Activated naive CD8-positive, alpha-beta T cell treated with anti-CD3 and anti-CD28 coated beads, Interleukin-2, amount 50 U/mL, for 24 hours (primary cell): ENCODE measurements at regions not wholly inside any gene's neighbourhood (a gene's known extent, or its start where the extent isn't known, plus 50 kb on each side); places are given as distances from the start of the nearest gene placed in this dataset.

Experiments used
- ATAC-seq: fragments of 150-1000 bp; cut with Tn5 transposase; one replicate; pipeline ENCODE4 v1.10.0; 2021
- DNase-seq: peaks from one replicate; pipeline ENCODE4 v3.0.0; 2021
- H3K27ac Mint-ChIP-seq: one replicate; pipeline ENCODE4 v1.8.0; 2021; ENCODE audit warnings: mild to moderate bottlenecking, mixed read lengths
- H3K27me3 Mint-ChIP-seq: one replicate; pipeline ENCODE4 v1.8.0; 2021; ENCODE audit warnings: mixed read lengths
- H3K36me3 Mint-ChIP-seq: one replicate; pipeline ENCODE4 v1.8.0; 2021; ENCODE audit warnings: low read depth, mixed read lengths
- H3K4me1 Mint-ChIP-seq: one replicate; pipeline ENCODE4 v1.8.0; 2021; ENCODE audit warnings: mixed read lengths
- H3K4me3 Mint-ChIP-seq: one replicate; pipeline ENCODE4 v1.8.0; 2021; ENCODE audit warnings: mild to moderate bottlenecking, moderate library complexity, mixed read lengths
- H3K9me3 Mint-ChIP-seq: one replicate; pipeline ENCODE4 v1.8.0; 2021; ENCODE audit warnings: mixed read lengths

- no peak overlapping the region for H3K27ac Mint-ChIP-seq
- H3K27me3 Mint-ChIP-seq, result peaks cover 59% of the 10 kb centered on the region
- ATAC-seq (no peak), DNase-seq (no peak)
- H3K36me3 Mint-ChIP-seq, result no peaks in the 10 kb centered on the region
- no peaks in the 10 kb centered on the region for H3K9me3 Mint-ChIP-seq
- H3K4me3 Mint-ChIP-seq, result no peak overlapping the region
- peaks cover 6% of the 10 kb centered on the region for H3K4me1 Mint-ChIP-seq
Measured at GRCh38 chr16:85171004-85171758, 58.9 kb upstream of the CIBAR2 start.

GRCh38 chr16:85171759-85172454, 59.6 kb upstream of the CIBAR2 start:
- H3K9me3 Mint-ChIP-seq, result no peaks in the 10 kb centered on the region
- no peak for DNase-seq
- peaks cover 6% of the 10 kb centered on the region for H3K4me1 Mint-ChIP-seq
- ATAC-seq, result no peak
- peaks cover 62% of the 10 kb centered on the region for H3K27me3 Mint-ChIP-seq
- H3K36me3 Mint-ChIP-seq, result no peaks in the 10 kb centered on the region
- H3K4me3 Mint-ChIP-seq, result no peak overlapping the region
- H3K27ac Mint-ChIP-seq, result no peak overlapping the region

- DNase-seq, result no peak
- Mint-ChIP-seq H3K27me3 (peaks cover 67% of the 10 kb centered on the region), H3K27ac (no peak overlapping the region), H3K4me1 (peaks cover 6% of the 10 kb centered on the region), H3K4me3 (no peak overlapping the region), H3K9me3 (no peaks in the 10 kb centered on the region), H3K36me3 (no peaks in the 10 kb centered on the region)
- no peak for ATAC-seq
Measured at GRCh38 chr16:85172455-85173145, 60.3 kb upstream of the CIBAR2 start.

GRCh38 chr16:85173146-85173980, 61.1 kb upstream of the CIBAR2 start:
- DNase-seq (no peak), ATAC-seq (no peak)
- Mint-ChIP-seq H3K9me3 (no peaks in the 10 kb centered on the region), H3K4me1 (peaks cover 6% of the 10 kb centered on the region), H3K27ac (no peak overlapping the region), H3K4me3 (no peak overlapping the region), H3K36me3 (no peaks in the 10 kb centered on the region), H3K27me3 (peaks cover 60% of the 10 kb centered on the region)

GRCh38 chr16:85173981-85174751, 61.9 kb upstream of the CIBAR2 start:
- DNase-seq (no peak), ATAC-seq (no peak)
- Mint-ChIP-seq H3K4me3 (no peak overlapping the region), H3K27me3 (peaks cover 56% of the 10 kb centered on the region), H3K36me3 (no peaks in the 10 kb centered on the region), H3K27ac (no peak overlapping the region), H3K4me1 (peaks cover 6% of the 10 kb centered on the region), H3K9me3 (no peaks in the 10 kb centered on the region)

GRCh38 chr16:85174871-85175723, 62.8 kb upstream of the CIBAR2 start:
- Mint-ChIP-seq H3K9me3 (no peaks in the 10 kb centered on the region), H3K27me3 (peaks cover 56% of the 10 kb centered on the region), H3K4me1 (peaks cover 6% of the 10 kb centered on the region), H3K36me3 (no peaks in the 10 kb centered on the region), H3K4me3 (no peak overlapping the region), H3K27ac (no peak overlapping the region)
- DNase-seq (no peak), ATAC-seq (no peak)

- no peak overlapping the region for H3K27ac Mint-ChIP-seq
- H3K27me3 Mint-ChIP-seq, result peaks cover 54% of the 10 kb centered on the region
- H3K4me3 Mint-ChIP-seq, result no peak overlapping the region
- no peak for DNase-seq
- H3K9me3 Mint-ChIP-seq, result no peaks in the 10 kb centered on the region
- ATAC-seq, result no peak
- no peaks in the 10 kb centered on the region for H3K36me3 Mint-ChIP-seq
- H3K4me1 Mint-ChIP-seq, result peaks cover 6% of the 10 kb centered on the region
Measured at GRCh38 chr16:85175724-85176233, 63.5 kb upstream of the CIBAR2 start.

GRCh38 chr16:85176541-85177447, 64.5 kb upstream of the CIBAR2 start:
- H3K36me3 Mint-ChIP-seq, result no peaks in the 10 kb centered on the region
- H3K27me3 Mint-ChIP-seq, result peaks cover 47% of the 10 kb centered on the region
- peaks cover 6% of the 10 kb centered on the region for H3K4me1 Mint-ChIP-seq

GRCh38 chr16:85177448-85177846, 65.2 kb upstream of the CIBAR2 start:
- Mint-ChIP-seq H3K4me3 (no peak overlapping the region), H3K27me3 (peaks cover 40% of the 10 kb centered on the region)
- no peak for DNase-seq

More at GRCh38 chr16:85176541-85177447, 64.5 kb upstream of the CIBAR2 start:
- Mint-ChIP-seq H3K9me3 (no peaks in the 10 kb centered on the region), H3K4me3 (no peak overlapping the region), H3K27ac (no peak overlapping the region)
- DNase-seq (no peak), ATAC-seq (no peak)

DNA sequence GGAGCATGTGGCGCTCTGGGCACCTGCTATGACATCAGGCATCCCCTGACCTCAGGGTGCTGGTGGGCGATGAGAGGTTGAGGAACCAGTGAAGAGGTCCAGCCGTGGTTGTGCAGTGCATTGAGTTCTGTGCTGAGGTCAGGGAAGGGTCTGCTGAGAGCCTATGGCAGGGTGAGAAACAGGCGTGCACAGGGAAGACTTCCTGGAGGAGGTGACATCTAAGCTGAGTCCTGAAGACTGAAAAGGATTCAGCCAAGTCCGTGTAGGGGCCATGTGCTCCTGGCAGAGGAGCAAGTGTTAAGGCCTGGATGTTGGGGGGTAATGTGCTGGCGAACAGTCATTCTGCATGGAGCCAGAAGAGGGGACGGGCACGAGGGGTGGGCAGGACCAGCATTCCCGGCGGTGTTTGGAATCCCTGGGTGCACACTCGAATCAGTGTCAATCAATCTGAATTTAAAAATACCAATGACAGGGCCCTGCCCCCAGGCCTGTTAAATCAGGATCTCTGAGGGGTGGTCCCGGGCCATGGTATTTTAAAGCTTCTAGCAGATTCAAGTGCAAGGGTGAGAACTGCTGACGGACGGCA, 65.8 kb upstream of the CIBAR2 start:
- Mint-ChIP-seq H3K36me3 (no peaks in the 10 kb centered on the region), H3K4me3 (no peak overlapping the region), H3K9me3 (no peaks in the 10 kb centered on the region), H3K27me3 (peaks cover 34% of the 10 kb centered on the region), H3K27ac (no peak overlapping the region), H3K4me1 (no peaks in the 10 kb centered on the region)
- DNase-seq (no peak), ATAC-seq (no peak)

More at GRCh38 chr16:85177448-85177846, 65.2 kb upstream of the CIBAR2 start:
- Mint-ChIP-seq H3K27ac (no peak overlapping the region), H3K36me3 (no peaks in the 10 kb centered on the region), H3K9me3 (no peaks in the 10 kb centered on the region), H3K4me1 (peaks cover 2% of the 10 kb centered on the region)
- no peak for ATAC-seq

- peaks cover 29% of the 10 kb centered on the region for H3K27me3 Mint-ChIP-seq
Measured at GRCh38 chr16:85178596-85178995, 66.3 kb upstream of the CIBAR2 start.

More at GRCh38 chr16:85178596-85178995, 66.3 kb upstream of the CIBAR2 start:
- DNase-seq, result no peak
- no peaks in the 10 kb centered on the region for H3K4me1 Mint-ChIP-seq
- H3K9me3 Mint-ChIP-seq, result no peaks in the 10 kb centered on the region
- H3K4me3 Mint-ChIP-seq, result no peak overlapping the region
- H3K27ac Mint-ChIP-seq, result no peak overlapping the region
- ATAC-seq, result no peak
- H3K36me3 Mint-ChIP-seq, result no peaks in the 10 kb centered on the region
